ENCODE measurements at regions not wholly inside any gene's neighbourhood (a gene's known extent, or its start where the extent isn't known, plus 50 kb on each side); places are given as distances from the start of the nearest gene placed in this dataset.

- no peak for ATAC-seq
- no peak for TF ChIP-seq CSRNP3 (CRISPR knock-in tag; IDR thresholded peaks at IDR 0.05)
- TF ChIP-seq ESRRG (CRISPR knock-in tag; IDR thresholded peaks at IDR 0.05) = no peak
- no peak for TF ChIP-seq OSR1 (CRISPR knock-in tag; IDR thresholded peaks at IDR 0.05)
- TF ChIP-seq TSHZ2 (CRISPR knock-in tag; IDR thresholded peaks at IDR 0.05) = no peak
- TF ChIP-seq TCF4 (CRISPR knock-in tag; IDR thresholded peaks at IDR 0.05; ENCODE audit: borderline replicate concordance) = no peak
- TF ChIP-seq GLIS3 (CRISPR knock-in tag; IDR thresholded peaks at IDR 0.05) = no peak
- no peak for TF ChIP-seq PPARA (CRISPR knock-in tag; IDR thresholded peaks at IDR 0.05; ENCODE audit: borderline replicate concordance)
- TF ChIP-seq ZC3H10 (CRISPR knock-in tag; IDR thresholded peaks at IDR 0.05) = no peak
- TF ChIP-seq ZNF70 (CRISPR knock-in tag; IDR thresholded peaks at IDR 0.05) = no peak
- TF ChIP-seq ARNTL (CRISPR knock-in tag; IDR thresholded peaks at IDR 0.05; ENCODE audit: borderline replicate concordance, low read depth) = no peak
- no peak for TF ChIP-seq ZNF565 (CRISPR knock-in tag; conservative IDR thresholded peaks at IDR 0.05; ENCODE audit: low read depth)
- TF ChIP-seq SNAI2 (CRISPR knock-in tag; IDR thresholded peaks at IDR 0.05) = no peak
- no peak for TF ChIP-seq BACH2 (CRISPR knock-in tag; IDR thresholded peaks at IDR 0.05; ENCODE audit: borderline replicate concordance)
- TF ChIP-seq ZNF8 (CRISPR knock-in tag; IDR thresholded peaks at IDR 0.05) = no peak
- TF ChIP-seq POU6F1 (CRISPR knock-in tag; IDR thresholded peaks at IDR 0.05; ENCODE audit: borderline replicate concordance, low read depth) = no peak
- TF ChIP-seq ZFP30 (CRISPR knock-in tag; IDR thresholded peaks at IDR 0.05) = no peak
- no peak for TF ChIP-seq ZFP3 (CRISPR knock-in tag; IDR thresholded peaks at IDR 0.05)
- TF ChIP-seq ISL1 (CRISPR knock-in tag; IDR thresholded peaks at IDR 0.05) = no peak
- no peak for TF ChIP-seq RARB (CRISPR knock-in tag; IDR thresholded peaks at IDR 0.05)
- TF ChIP-seq CSDC2 (CRISPR knock-in tag; IDR thresholded peaks at IDR 0.05) = no peak
Observed at GRCh38 chr5:124662181-124662781, 84.2 kb downstream of the ZNF608 start.

- peak; percentile 80 for TF ChIP-seq ISL1 (CRISPR knock-in tag; IDR thresholded peaks at IDR 0.05)
- TF ChIP-seq ZNF70 (CRISPR knock-in tag; IDR thresholded peaks at IDR 0.05) = no peak
- TF ChIP-seq ZFP3 (CRISPR knock-in tag; IDR thresholded peaks at IDR 0.05) = no peak
- peak; percentile 77 for ATAC-seq
Observed at GRCh38 chr5:124661317-124662141, 84.9 kb downstream of the ZNF608 start.

- peak; percentile 16; the same call in 2 of the 3 replicates for ATAC-seq
- TF ChIP-seq ZC3H10 (CRISPR knock-in tag; IDR thresholded peaks at IDR 0.05) (no peak), OSR1 (CRISPR knock-in tag; IDR thresholded peaks at IDR 0.05) (no peak), ZNF70 (CRISPR knock-in tag; IDR thresholded peaks at IDR 0.05) (no peak), CREB5 (CRISPR knock-in tag; IDR thresholded peaks at IDR 0.05; ENCODE audit: low read depth) (no peak), TCF4 (CRISPR knock-in tag; IDR thresholded peaks at IDR 0.05; ENCODE audit: borderline replicate concordance) (no peak), CSRNP3 (CRISPR knock-in tag; IDR thresholded peaks at IDR 0.05) (no peak), ISL1 (CRISPR knock-in tag; IDR thresholded peaks at IDR 0.05) (no peak)
Observed at GRCh38 chr5:124660229-124661093, 86.0 kb downstream of the ZNF608 start.
